ENCODE measurements at regions not wholly inside any gene's neighbourhood (a gene's known extent, or its start where the extent isn't known, plus 50 kb on each side); places are given as distances from the start of the nearest gene placed in this dataset.

DNA sequence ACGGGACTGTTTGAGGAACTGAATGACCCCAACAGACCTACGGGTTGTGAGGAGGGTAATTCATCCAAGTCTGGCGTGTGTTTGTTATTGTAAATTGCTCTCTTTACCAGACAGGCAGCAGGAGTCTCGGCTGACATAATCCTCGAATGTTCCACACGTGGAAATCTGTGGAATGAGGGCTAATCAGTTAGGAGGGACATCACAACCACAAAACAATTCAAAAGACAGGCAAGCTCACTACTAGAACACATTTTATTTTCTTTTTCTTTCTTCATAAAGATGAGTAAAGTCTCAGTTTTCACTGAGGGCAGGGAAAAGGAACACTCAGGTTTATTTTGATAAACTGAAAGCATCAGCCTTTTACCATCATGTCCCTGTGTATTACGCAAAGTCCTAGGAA lies 53.8 kb downstream of the GRK7 start:
- CTCF ChIA-PET, result interaction anchor here (1.1 kb wide), 1 partner anchor 51 kb away, joined by 3 read pairs; no protein-coding TSS in a partner anchor
- H3K9me3 Mint-ChIP-seq (ENCODE audit: insufficient read depth), result peaks cover 3% of the 10 kb centered on the region
- H3K9me3 ChIP-seq (ENCODE audit: control extremely low read depth in 1 of 3, control insufficient read depth in 2 of 3, insufficient read depth in 1 of 3, low read length in 2 of 3), result peaks cover 0 to 5% (median 0%) of the 10 kb centered on the region in 3 donors
- intact Hi-C loops (cut with micrococcal nuclease), result no loop called here
- H3K4me1 ChIP-seq (ENCODE audit: control insufficient read depth in 2 of 2, insufficient read depth in 2 of 2, low read length in 2 of 2), result no peaks in the 10 kb centered on the region
- no peak overlapping the region for H3K4me3 Mint-ChIP-seq
- H3K4me1 Mint-ChIP-seq, result no peaks in the 10 kb centered on the region
- no peaks in the 10 kb centered on the region for H3K36me3 ChIP-seq (replicated peaks in 1 of 2; ENCODE audit: control extremely low read depth in 1 of 2, control insufficient read depth in 1 of 2, extremely low read depth in 1 of 2, insufficient read depth in 2 of 2, low read length in 1 of 2)
- WGBS (ENCODE audit: insufficient coverage), result 20% methylated on average over 1 of the region's 7 CpGs
- H3K27me3 ChIP-seq (replicated peaks in 1 of 4; ENCODE audit: control extremely low read depth in 1 of 4, control insufficient read depth in 3 of 4, insufficient read depth in 4 of 4, low read length in 3 of 4), result peaks cover 0 to 6% (median 4%) of the 10 kb centered on the region in 4 experiments
- POLR2A ChIA-PET, result no interaction called here
- no peak overlapping the region for H3K27ac ChIP-seq (ENCODE audit: low read length in 2 of 2)
- no peak overlapping the region for H3K9ac ChIP-seq (ENCODE audit: low read length)
- ATAC-seq (ENCODE audit: low read depth) (no peak), DNase-seq (no peak)
- no peak overlapping the region for H2AFZ ChIP-seq (ENCODE audit: insufficient read depth, low read depth, low read length, poor library complexity, severe bottlenecking)
- H3K27ac Mint-ChIP-seq, result no peak overlapping the region
- no peak overlapping the region for H3K4me2 ChIP-seq (replicated peaks; ENCODE audit: low read depth, low read length, poor library complexity, severe bottlenecking)
- no peaks in the 10 kb centered on the region for H3K79me2 ChIP-seq (ENCODE audit: control insufficient read depth, insufficient read depth, low read length)
- peaks cover 37% of the 10 kb centered on the region for H3K27me3 Mint-ChIP-seq
- H4K20me1 ChIP-seq (ENCODE audit: control insufficient read depth, insufficient read depth, low read length, poor library complexity, severe bottlenecking), result no peaks in the 10 kb centered on the region
- TF ChIP-seq, protein P1, sequence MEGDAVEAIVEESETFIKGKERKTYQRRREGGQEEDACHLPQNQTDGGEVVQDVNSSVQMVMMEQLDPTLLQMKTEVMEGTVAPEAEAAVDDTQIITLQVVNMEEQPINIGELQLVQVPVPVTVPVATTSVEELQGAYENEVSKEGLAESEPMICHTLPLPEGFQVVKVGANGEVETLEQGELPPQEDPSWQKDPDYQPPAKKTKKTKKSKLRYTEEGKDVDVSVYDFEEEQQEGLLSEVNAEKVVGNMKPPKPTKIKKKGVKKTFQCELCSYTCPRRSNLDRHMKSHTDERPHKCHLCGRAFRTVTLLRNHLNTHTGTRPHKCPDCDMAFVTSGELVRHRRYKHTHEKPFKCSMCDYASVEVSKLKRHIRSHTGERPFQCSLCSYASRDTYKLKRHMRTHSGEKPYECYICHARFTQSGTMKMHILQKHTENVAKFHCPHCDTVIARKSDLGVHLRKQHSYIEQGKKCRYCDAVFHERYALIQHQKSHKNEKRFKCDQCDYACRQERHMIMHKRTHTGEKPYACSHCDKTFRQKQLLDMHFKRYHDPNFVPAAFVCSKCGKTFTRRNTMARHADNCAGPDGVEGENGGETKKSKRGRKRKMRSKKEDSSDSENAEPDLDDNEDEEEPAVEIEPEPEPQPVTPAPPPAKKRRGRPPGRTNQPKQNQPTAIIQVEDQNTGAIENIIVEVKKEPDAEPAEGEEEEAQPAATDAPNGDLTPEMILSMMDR (IDR thresholded peaks at IDR 0.05), result no peak
- no peak for TF ChIP-seq EZH2 (IDR thresholded peaks at IDR 0.05; ENCODE audit: borderline replicate concordance, insufficient read depth, low read depth, low read length, poor library complexity, severe bottlenecking)
- H3K4me3 ChIP-seq (ENCODE audit: control extremely low read depth in 1 of 5, extremely low read depth in 1 of 5, insufficient read depth in 1 of 5, low read depth in 2 of 5, low read length in 4 of 5), result no peak overlapping the region

DNA sequence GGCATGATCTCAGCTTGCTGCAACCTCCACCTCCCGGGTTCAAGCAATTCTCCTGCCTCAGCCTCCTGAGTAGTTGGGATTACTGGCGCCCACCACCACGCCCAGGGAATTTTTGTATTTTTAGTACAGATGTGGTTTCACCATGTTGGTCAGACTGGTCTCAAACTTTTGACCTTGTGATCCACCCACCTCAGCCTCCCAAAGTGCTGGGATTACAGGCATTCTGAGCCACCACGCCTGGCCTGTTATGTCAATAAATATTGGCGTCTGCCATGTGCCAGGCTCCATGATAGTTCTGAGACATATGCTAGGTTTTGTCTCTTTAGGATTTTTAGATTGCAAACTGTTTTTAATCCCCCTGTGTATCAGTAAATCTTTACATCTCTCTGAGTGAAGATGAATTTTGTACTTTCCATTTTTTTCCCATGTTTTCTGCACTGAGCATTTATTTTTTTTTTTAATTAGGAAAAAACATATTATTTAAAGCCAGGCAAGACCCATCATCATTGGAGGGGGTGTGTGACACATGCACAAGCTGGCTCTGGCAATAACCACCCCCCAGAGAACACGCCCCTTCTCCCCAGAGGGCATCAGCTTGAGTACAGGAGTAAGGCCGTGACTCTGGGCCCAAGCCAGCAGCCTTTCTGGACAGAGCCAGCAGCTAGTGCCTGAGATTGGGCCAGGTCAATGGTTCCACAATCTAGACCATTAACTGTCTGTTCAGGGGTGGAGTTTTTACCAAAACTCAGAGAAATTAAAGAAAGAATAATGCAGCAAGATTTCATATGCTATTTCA lies 51.0 kb upstream of the ATP1B3 start:
- WGBS (ENCODE audit: insufficient coverage), result no CpG with 5 or more reads among the region's 7 CpGs
- Mint-ChIP-seq H3K4me3 (no peak overlapping the region), H3K9me3 (ENCODE audit: insufficient read depth) (no peaks in the 10 kb centered on the region)

More for the DNA sequence above, 51.0 kb upstream of the ATP1B3 start:
- Histone ChIP-seq H3K79me2 (ENCODE audit: control insufficient read depth, insufficient read depth, low read length) (no peaks in the 10 kb centered on the region), H3K27ac (ENCODE audit: low read length in 2 of 2) (no peak overlapping the region), H3K4me2 (replicated peaks; ENCODE audit: low read depth, low read length, poor library complexity, severe bottlenecking) (no peak overlapping the region), H3K9me3 (ENCODE audit: control extremely low read depth in 1 of 3, control insufficient read depth in 2 of 3, insufficient read depth in 1 of 3, low read length in 2 of 3) (no peaks in the 10 kb centered on the region), H3K27me3 (replicated peaks in 1 of 4; ENCODE audit: control extremely low read depth in 1 of 4, control insufficient read depth in 3 of 4, insufficient read depth in 4 of 4, low read length in 3 of 4) (no peaks in the 10 kb centered on the region), H2AFZ (ENCODE audit: insufficient read depth, low read depth, low read length, poor library complexity, severe bottlenecking) (no peak overlapping the region), H3K36me3 (replicated peaks in 1 of 2; ENCODE audit: control extremely low read depth in 1 of 2, control insufficient read depth in 1 of 2, extremely low read depth in 1 of 2, insufficient read depth in 2 of 2, low read length in 1 of 2) (no peaks in the 10 kb centered on the region), H3K4me1 (ENCODE audit: control insufficient read depth in 2 of 2, insufficient read depth in 2 of 2, low read length in 2 of 2) (no peaks in the 10 kb centered on the region), H3K4me3 (ENCODE audit: control extremely low read depth in 1 of 5, extremely low read depth in 1 of 5, insufficient read depth in 1 of 5, low read depth in 2 of 5, low read length in 4 of 5) (no peak overlapping the region), H4K20me1 (ENCODE audit: control insufficient read depth, insufficient read depth, low read length, poor library complexity, severe bottlenecking) (no peaks in the 10 kb centered on the region), H3K9ac (ENCODE audit: low read length) (no peak overlapping the region)
- intact Hi-C loops (cut with micrococcal nuclease), result no loop called here
- peaks cover under 1% of the 10 kb centered on the region for H3K27me3 Mint-ChIP-seq
- POLR2A ChIA-PET, result interaction anchor here (0.6 kb wide), 1 partner anchor 546 kb away, joined by 4 read pairs; no protein-coding TSS in a partner anchor
- no peaks in the 10 kb centered on the region for H3K4me1 Mint-ChIP-seq
- ATAC-seq (ENCODE audit: low read depth), result no peak
- no peak for DNase-seq
- no peak for TF ChIP-seq EZH2 (IDR thresholded peaks at IDR 0.05; ENCODE audit: borderline replicate concordance, insufficient read depth, low read depth, low read length, poor library complexity, severe bottlenecking)
- TF ChIP-seq, protein P1 (IDR thresholded peaks at IDR 0.05), result no peak
- no peak overlapping the region for H3K27ac Mint-ChIP-seq
- CTCF ChIA-PET, result no interaction called here

All from B cell (primary cell).